GM12801 (cell line): ENCODE measurements at regions not wholly inside any gene's neighbourhood (a gene's known extent, or its start where the extent isn't known, plus 50 kb on each side); places are given as distances from the start of the nearest gene placed in this dataset.

Experiments
- TF ChIP-seq, protein P1 (sequence below): IDR thresholded peaks from one replicate; pipeline ENCODE4 v1.5.1; 2011; ENCODE audit warnings: control low read depth; ENCODE audit not compliant: insufficient read length; ENCODE audit errors: extremely low read depth

DNA sequence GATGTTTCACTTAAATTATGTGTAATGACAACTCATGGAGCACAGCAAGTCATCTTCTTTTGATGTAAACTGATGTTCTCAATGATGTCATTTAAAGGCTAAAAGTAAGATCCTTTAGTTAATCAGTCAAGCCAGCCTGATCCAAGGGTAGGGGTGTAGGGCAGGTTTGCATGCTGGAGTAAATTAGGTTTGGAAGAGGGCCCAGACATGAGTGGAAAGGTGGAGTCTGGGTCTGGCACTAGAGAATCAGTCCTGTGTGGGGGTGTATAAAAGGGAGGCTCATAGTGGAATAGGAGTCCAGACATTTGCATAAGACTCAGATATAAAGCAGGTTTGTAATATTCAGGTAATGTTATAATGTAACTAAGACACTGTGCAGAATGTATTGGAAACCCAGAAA lies 88.8 kb upstream of the NYAP2 start:
- TF ChIP-seq, protein P1, sequence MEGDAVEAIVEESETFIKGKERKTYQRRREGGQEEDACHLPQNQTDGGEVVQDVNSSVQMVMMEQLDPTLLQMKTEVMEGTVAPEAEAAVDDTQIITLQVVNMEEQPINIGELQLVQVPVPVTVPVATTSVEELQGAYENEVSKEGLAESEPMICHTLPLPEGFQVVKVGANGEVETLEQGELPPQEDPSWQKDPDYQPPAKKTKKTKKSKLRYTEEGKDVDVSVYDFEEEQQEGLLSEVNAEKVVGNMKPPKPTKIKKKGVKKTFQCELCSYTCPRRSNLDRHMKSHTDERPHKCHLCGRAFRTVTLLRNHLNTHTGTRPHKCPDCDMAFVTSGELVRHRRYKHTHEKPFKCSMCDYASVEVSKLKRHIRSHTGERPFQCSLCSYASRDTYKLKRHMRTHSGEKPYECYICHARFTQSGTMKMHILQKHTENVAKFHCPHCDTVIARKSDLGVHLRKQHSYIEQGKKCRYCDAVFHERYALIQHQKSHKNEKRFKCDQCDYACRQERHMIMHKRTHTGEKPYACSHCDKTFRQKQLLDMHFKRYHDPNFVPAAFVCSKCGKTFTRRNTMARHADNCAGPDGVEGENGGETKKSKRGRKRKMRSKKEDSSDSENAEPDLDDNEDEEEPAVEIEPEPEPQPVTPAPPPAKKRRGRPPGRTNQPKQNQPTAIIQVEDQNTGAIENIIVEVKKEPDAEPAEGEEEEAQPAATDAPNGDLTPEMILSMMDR = no peak

DNA sequence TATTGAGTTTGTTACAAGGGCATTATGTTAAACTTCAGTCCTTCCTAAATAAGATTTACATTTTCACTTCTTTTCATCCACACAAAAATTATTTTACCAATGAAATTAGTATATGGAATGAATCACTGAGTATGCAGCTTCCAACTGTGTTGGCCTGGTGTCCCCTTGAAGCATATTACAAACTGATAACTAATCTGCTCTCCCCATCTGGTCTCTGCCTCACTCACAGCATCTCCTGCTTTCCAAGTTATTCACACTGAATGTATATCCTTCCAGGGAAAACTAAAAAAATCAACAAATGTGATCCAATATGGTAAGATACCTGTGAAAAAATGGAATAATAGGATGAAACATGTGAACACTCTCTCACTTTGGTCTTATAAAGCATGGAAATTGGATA lies 90.0 kb upstream of the NYAP2 start:
- TF ChIP-seq, protein P1 = no peak

DNA sequence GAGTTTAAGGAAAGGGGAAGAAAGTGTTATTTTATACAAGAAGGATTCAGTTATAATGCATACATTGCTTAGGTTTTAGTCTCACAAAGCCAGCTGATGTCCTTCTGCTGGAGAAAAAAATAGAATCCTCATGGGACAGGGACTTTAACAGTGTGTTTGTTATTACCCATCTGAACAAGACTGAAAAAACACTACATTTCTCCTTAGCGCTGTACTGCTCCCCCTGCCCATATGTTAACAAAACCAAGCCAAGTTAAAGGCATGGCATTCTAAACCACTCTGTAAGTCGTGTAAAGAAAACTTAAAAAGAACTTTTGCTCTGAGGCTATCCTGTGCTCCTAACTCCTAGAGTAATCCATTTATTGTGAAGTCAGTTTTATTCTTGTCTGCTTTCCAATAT lies 102.6 kb upstream of the NYAP2 start:
- TF ChIP-seq, protein P1 = no peak

DNA sequence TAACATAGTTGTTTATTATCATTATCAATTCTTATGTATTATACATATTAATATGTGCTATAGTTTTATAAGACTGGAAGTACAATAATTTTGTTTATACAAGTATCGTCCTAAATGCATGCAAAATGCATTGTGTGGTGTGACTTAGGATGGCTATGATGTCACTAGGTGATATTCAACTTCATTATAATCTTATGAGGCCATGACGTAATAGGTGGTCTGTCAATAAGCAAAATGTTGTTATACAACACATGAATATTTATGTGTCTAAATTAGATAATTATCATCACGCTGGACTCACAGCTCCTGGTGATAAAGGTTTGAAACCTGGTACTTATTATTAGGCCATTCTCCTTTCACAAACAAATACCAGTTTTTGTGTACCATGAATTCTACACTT lies 104.4 kb upstream of the NYAP2 start:
- TF ChIP-seq, protein P1 = no peak

DNA sequence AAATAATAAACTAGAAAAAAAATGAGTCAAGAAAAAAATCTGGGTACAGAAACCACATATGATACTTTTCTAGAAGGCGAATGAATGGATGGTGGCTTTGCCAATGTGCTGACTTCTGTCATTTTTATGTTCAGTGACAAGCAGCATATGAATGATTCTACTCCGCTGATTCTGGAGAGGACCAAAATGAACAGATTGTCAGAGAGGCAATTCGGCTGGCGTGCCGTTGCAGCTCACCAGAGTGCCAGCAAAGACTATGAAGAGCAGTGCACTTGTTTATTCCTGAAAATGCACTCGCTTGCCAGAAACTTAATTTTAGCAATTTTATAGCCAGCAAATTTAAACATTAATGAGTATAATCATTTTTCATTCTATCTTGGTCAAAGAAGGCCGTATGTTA lies 105.9 kb upstream of the NYAP2 start:
- TF ChIP-seq, protein P1 = no peak

DNA sequence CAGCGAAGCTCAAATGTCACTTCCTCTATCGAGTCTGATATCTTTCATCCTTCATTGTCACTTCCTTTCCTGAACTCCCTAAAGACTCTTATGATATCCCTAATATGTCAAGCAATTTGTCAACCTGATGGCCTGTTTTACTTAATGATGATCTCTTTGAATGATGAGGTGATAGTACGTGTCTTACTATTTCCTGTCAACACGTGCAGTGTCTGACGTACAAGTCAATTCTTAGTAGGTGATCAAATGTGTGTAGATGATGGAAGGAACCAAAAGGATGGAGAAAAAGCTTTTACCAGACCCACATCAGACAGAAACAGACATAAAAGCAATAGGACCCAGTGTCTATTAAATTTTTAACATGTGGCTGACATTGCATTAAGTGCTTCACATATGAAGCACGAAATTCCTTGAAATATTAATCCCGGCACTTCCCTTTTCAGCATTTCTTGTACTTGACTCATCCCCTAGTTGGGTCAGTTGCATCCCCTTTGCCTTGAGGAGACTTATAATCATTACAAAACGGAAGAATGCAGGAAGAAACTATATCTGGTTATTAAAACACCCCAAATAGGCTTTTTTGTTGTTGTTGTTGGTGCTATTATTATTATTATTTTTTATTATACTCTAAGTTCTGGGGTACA lies 108.6 kb upstream of the NYAP2 start:
- TF ChIP-seq, protein P1 = no peak

DNA sequence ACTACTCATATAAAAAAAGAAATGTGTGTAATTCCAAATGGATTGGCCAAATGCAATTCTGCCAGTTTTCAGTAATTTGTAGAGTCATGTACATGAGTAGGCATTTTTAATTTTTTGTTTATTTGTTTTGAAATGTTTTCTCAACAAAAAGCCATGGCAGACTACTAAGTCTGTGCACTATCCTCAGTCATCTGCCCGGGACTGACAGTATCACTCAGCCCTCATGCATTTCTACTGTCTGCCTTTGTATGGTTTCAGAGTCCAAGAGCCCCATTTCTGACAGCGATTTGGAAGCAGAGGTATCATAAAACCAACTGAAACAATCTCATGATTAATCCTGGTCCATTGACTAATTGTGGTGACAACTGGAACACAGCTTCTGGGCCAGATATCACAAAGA lies 109.9 kb upstream of the NYAP2 start:
- TF ChIP-seq, protein P1 = no peak
